HepG2 (cell line): ENCODE measurements at regions not wholly inside any gene's neighbourhood (a gene's known extent, or its start where the extent isn't known, plus 50 kb on each side); places are given as distances from the start of the nearest gene placed in this dataset.

Experiments
- ATAC-seq: fragments of 200-7000 bp; cut with Tn5 transposase; 3 replicates; pipeline ENCODE4 v1.9.1; 2020; ENCODE audit warnings: mild to moderate bottlenecking, moderate library complexity
- BruUV-seq: library from RNA; stranded (reverse); fragments of 400-500 nt; replicated peaks from 2 replicates; lab custom pipeline; 2021; lab: Mats Ljungman, UMichigan
- CTCF ChIA-PET: fragments of 300-600 bp; formaldehyde crosslinking; extraction: SDS; loops from one replicate; lab custom pipeline; 2021; ENCODE audit warnings: low total read pairs, inconsistent platforms, low intra/inter-chr PET ratio; lab: Yijun Ruan, JAX
- POLR2A ChIA-PET: fragments of 350-600 bp; sonication (Branson Sonifier 250); formaldehyde crosslinking; loops from one replicate; lab custom pipeline; 2020; ENCODE audit warnings: antibody characterized with exemption, inconsistent platforms; lab: Yijun Ruan, JAX
- DNase-seq: peaks from one replicate; pipeline ENCODE4 v3.0.0-alpha.2; 2015; ENCODE audit warnings: low spot score
- FAIRE-seq: peaks from 3 replicates; lab custom pipeline; 2011; peaks lifted over from hg19 to GRCh38; lab: Jason Lieb, UNC
- H2AFZ ChIP-seq: one replicate; pipeline ENCODE4 v1.6.1; 2011; ENCODE audit warnings: low read length, inconsistent platforms
- H3K27ac ChIP-seq: fragments of 300-600 bp; 3 replicates; pipeline ENCODE4 v1.8.0; 2011; ENCODE audit warnings: mixed run types, mild to moderate bottlenecking, mixed read lengths, low read length, inconsistent platforms; ENCODE audit not compliant: insufficient read depth; ENCODE audit errors: extremely low read length
- H3K27me3 ChIP-seq, 2 experiments: fragments of 200-600 bp in 1 of 2; 2 replicates in 1 of 2; 3 replicates in 1 of 2; pipeline versions ENCODE4 v1.6.0 to v1.8.0; 2011; ENCODE audit warnings: low read length in 2 of 2, mild to moderate bottlenecking in 2 of 2, moderate library complexity in 2 of 2, inconsistent platforms in 1 of 2; ENCODE audit not compliant: insufficient read depth in 2 of 2, control insufficient read depth in 1 of 2
- H3K36me3 ChIP-seq, 2 experiments: fragments of 200-600 bp in 1 of 2; replicated peaks in 1 of 2; 2 replicates in 1 of 2; 3 replicates in 1 of 2; pipeline versions ENCODE4 v1.5.1 to v1.8.0; 2011; ENCODE audit warnings: low read length in 2 of 2, inconsistent platforms in 1 of 2; ENCODE audit not compliant: insufficient read depth in 2 of 2, control insufficient read depth in 1 of 2
- H3K4me1 ChIP-seq: 2 replicates; pipeline ENCODE4 v1.5.1; 2012; ENCODE audit warnings: low read length, inconsistent platforms; ENCODE audit not compliant: insufficient read depth
- H3K4me2 ChIP-seq: 2 replicates; pipeline ENCODE4 v1.6.0; 2011; ENCODE audit warnings: low read depth, low read length, inconsistent platforms
- H3K4me3 ChIP-seq, 3 experiments: fragments of 200-600 bp in 1 of 3; sonication (generic), shearing (Covaris generic) in 1 of 3; replicated peaks in 1 of 3; 2 replicates each; pipeline ENCODE4 v1.5.1; 2011 to 2016; ENCODE audit warnings: low read length in 3 of 3, inconsistent platforms in 2 of 3, low read depth in 2 of 3, mild to moderate bottlenecking in 2 of 3, control low read depth in 1 of 3, mixed read lengths in 1 of 3; ENCODE audit not compliant: insufficient read depth in 1 of 3
- H3K79me2 ChIP-seq: one replicate; pipeline ENCODE4 v1.6.1; 2011; ENCODE audit warnings: low read length, inconsistent platforms; ENCODE audit not compliant: insufficient read depth
- H3K9ac ChIP-seq: 2 replicates; pipeline ENCODE4 v1.6.0; 2011; ENCODE audit warnings: mild to moderate bottlenecking, low read depth, low read length, inconsistent platforms; ENCODE audit not compliant: insufficient read depth
- H3K9me3 ChIP-seq: 2 replicates; pipeline ENCODE4 v1.5.1; 2012; ENCODE audit warnings: mild to moderate bottlenecking, low read length
- H4K20me1 ChIP-seq: 2 replicates; pipeline ENCODE4 v1.6.0; 2011; ENCODE audit warnings: inconsistent platforms, mild to moderate bottlenecking, low read length, moderate library complexity; ENCODE audit not compliant: insufficient read depth
- ATF4 ChIP-seq, 2 experiments: fragments of 450-650 bp in 1 of 2; sonication (generic) in 1 of 2; formaldehyde crosslinking; IDR thresholded peaks; 2 replicates each; pipeline versions ENCODE4 v1.5.0 to v1.8.0; 2020 to 2022; ENCODE audit warnings: mild to moderate bottlenecking in 1 of 2, missing genetic modification reagents in 1 of 2
- DNMT1 ChIP-seq: sonication (generic); formaldehyde crosslinking; IDR thresholded peaks from 2 replicates; pipeline ENCODE4 v1.5.1; 2020; ENCODE audit warnings: mild to moderate bottlenecking, missing genetic modification reagents
- HBP1 ChIP-seq: IDR thresholded peaks from 2 replicates; pipeline ENCODE4 v1.6.1; 2016; ENCODE audit warnings: low read depth, control low read depth
- HDAC6 ChIP-seq: fragments of 200-600 bp; sonication (generic); IDR thresholded peaks from 2 replicates; pipeline ENCODE4 v1.7.0; 2017; ENCODE audit warnings: mild to moderate bottlenecking, antibody characterized with exemption, low read length, low read depth
- HIVEP1 ChIP-seq: sonication (generic); formaldehyde crosslinking; IDR thresholded peaks from 2 replicates; pipeline ENCODE4 v1.4.0; 2020; ENCODE audit warnings: mild to moderate bottlenecking, missing genetic modification reagents
- HMGA1 ChIP-seq: sonication (generic); formaldehyde crosslinking; conservative IDR thresholded peaks from 2 replicates; pipeline ENCODE4 v1.4.0; 2020; ENCODE audit warnings: missing genetic modification reagents
- PBX2 ChIP-seq: IDR thresholded peaks from 2 replicates; pipeline ENCODE4 v1.6.1; 2016; ENCODE audit warnings: control low read depth
- RFX1 ChIP-seq: fragments of 450-650 bp; IDR thresholded peaks from 2 replicates; pipeline ENCODE4 v1.6.1; 2017
- RXRB ChIP-seq: IDR thresholded peaks from 2 replicates; pipeline ENCODE4 v1.6.1; 2016; ENCODE audit warnings: borderline replicate concordance, missing genetic modification reagents, missing compliant biosample characterization
- TAF1 ChIP-seq: sonication (generic); formaldehyde crosslinking; IDR thresholded peaks from 2 replicates; pipeline ENCODE4 v1.4.0; 2020; ENCODE audit warnings: missing genetic modification reagents
- TBX3 ChIP-seq: fragments of 450-650 bp; IDR thresholded peaks from 2 replicates; pipeline ENCODE4 v1.6.1; 2017; ENCODE audit warnings: antibody characterized with exemption, mild to moderate bottlenecking, inconsistent platforms, borderline replicate concordance
- TOE1 ChIP-seq: sonication (generic); formaldehyde crosslinking; IDR thresholded peaks from 2 replicates; pipeline ENCODE4 v1.4.0; 2020; ENCODE audit warnings: mild to moderate bottlenecking, missing genetic modification reagents
- XBP1 ChIP-seq: sonication (generic); formaldehyde crosslinking; IDR thresholded peaks from 2 replicates; pipeline ENCODE4 v1.5.0; 2020; ENCODE audit warnings: missing genetic modification reagents
- ZFP37 ChIP-seq: sonication (generic); formaldehyde crosslinking; IDR thresholded peaks from 2 replicates; pipeline ENCODE4 v1.4.0; 2020; ENCODE audit warnings: missing genetic modification reagents, borderline replicate concordance
- ZNF225 ChIP-seq: sonication (generic); formaldehyde crosslinking; IDR thresholded peaks from 2 replicates; pipeline ENCODE4 v1.4.0; 2020; ENCODE audit warnings: mild to moderate bottlenecking, missing genetic modification reagents
- ZNF264 ChIP-seq: sonication (generic); formaldehyde crosslinking; IDR thresholded peaks from 2 replicates; pipeline ENCODE4 v1.4.0; 2020; ENCODE audit warnings: missing genetic modification reagents
- ZNF274 ChIP-seq: sonication (generic); formaldehyde crosslinking; IDR thresholded peaks from 2 replicates; pipeline ENCODE4 v1.5.1; 2020; ENCODE audit warnings: mild to moderate bottlenecking, missing genetic modification reagents
- ZNF619 ChIP-seq: sonication (generic); formaldehyde crosslinking; IDR thresholded peaks from 2 replicates; pipeline ENCODE4 v1.4.0; 2020; ENCODE audit warnings: mild to moderate bottlenecking, missing genetic modification reagents
- ZNF629 ChIP-seq: sonication (generic); formaldehyde crosslinking; conservative IDR thresholded peaks from 2 replicates; pipeline ENCODE4 v1.5.0; 2020; ENCODE audit warnings: missing genetic modification reagents
- ZNF850 ChIP-seq: sonication (generic); formaldehyde crosslinking; conservative IDR thresholded peaks from 2 replicates; pipeline ENCODE4 v1.9.0; 2021; ENCODE audit warnings: mild to moderate bottlenecking, missing genetic modification reagents
- WGBS: methylation state at CpG from one replicate; pipeline ENCODE4 v1.1.6; 2017; ENCODE audit warnings: low lambda C conversion rate; 5-methylcytosine and 5-hydroxymethylcytosine counted together
- in situ Hi-C: cut with HindIII; loops from 2 replicates; pipeline ENCODE4 v1.10.0; 2017; ENCODE audit warnings: low pct_unique_long_range_greater_than_20kb; ENCODE audit not compliant: extremely low pct_ligation_motif_present
- intact Hi-C: fragments of 100-400 bp; cut with micrococcal nuclease; formaldehyde crosslinking; loops from one replicate; pipeline ENCODE4 v1.10.0; 2022; ENCODE audit not compliant: unreplicated experiment

GRCh38 chr3:113064183-113064582 lies 73.4 kb downstream of the GTPBP8 start:
- no peak overlapping the region for H3K9ac ChIP-seq
- intact Hi-C loops: no loop called here
- BruUV-seq: no TSS peak
- ChIA-PET CTCF (no interaction called here), POLR2A (no interaction called here)
- no peaks in the 10 kb centered on the region for H3K9me3 ChIP-seq
- DNase-seq (no peak), ATAC-seq (no peak), FAIRE-seq (no peak)
- no peaks in the 10 kb centered on the region; a peak in 1 of 5 replicates for H3K27me3 ChIP-seq
- no peaks in the 10 kb centered on the region for H3K79me2 ChIP-seq
- H4K20me1 ChIP-seq: no peaks in the 10 kb centered on the region
- in situ Hi-C loops: no loop called here
- no peak overlapping the region for H3K4me2 ChIP-seq
- no peaks in the 10 kb centered on the region for H3K4me1 ChIP-seq
- H3K36me3 ChIP-seq: no peaks in the 10 kb centered on the region
- TF ChIP-seq DNMT1 (CRISPR knock-in tag) (no peak), RXRB (CRISPR knock-in tag) (no peak), HDAC6 (no peak), PBX2 (CRISPR knock-in tag) (no peak), TBX3 (no peak), TOE1 (CRISPR knock-in tag) (no peak), ZNF274 (no peak), HIVEP1 (CRISPR knock-in tag) (no peak), RFX1 (no peak), ZNF629 (CRISPR knock-in tag) (no peak)
- H3K4me3 ChIP-seq: no peak overlapping the region
- 44% methylated on average over 1 of the region's 1 CpG for WGBS
- no peak overlapping the region for H2AFZ ChIP-seq
- no peak overlapping the region for H3K27ac ChIP-seq

GRCh38 chr3:113065336-113065735 lies 74.6 kb downstream of the GTPBP8 start:
- POLR2A ChIA-PET: no interaction called here
- TF ChIP-seq ZNF619 (CRISPR knock-in tag) (no peak), ZNF264 (CRISPR knock-in tag) (no peak), ZNF225 (CRISPR knock-in tag) (no peak), ATF4 (CRISPR knock-in tag; IDR thresholded peaks at IDR 0.05) (no peak), XBP1 (CRISPR knock-in tag) (no peak), ZNF850 (CRISPR knock-in tag) (no peak), ZFP37 (CRISPR knock-in tag) (no peak), HBP1 (no peak), TAF1 (CRISPR knock-in tag) (no peak), HMGA1 (CRISPR knock-in tag) (no peak)

More at GRCh38 chr3:113065336-113065735, 74.6 kb downstream of the GTPBP8 start:
- CTCF ChIA-PET: no interaction called here
- DNase-seq: no peak
- ATAC-seq: no peak
- 71% methylated on average over 3 of the region's 3 CpGs for WGBS
- no peak overlapping the region for H3K4me3 ChIP-seq
- in situ Hi-C loops (no loop called here), intact Hi-C loops (no loop called here)
- no peaks in the 10 kb centered on the region for H3K36me3 ChIP-seq
- no peaks in the 10 kb centered on the region; a peak in 1 of 5 replicates for H3K27me3 ChIP-seq
- H4K20me1 ChIP-seq: no peaks in the 10 kb centered on the region
- H2AFZ ChIP-seq: no peak overlapping the region
- no peaks in the 10 kb centered on the region for H3K79me2 ChIP-seq
- H3K9ac ChIP-seq: no peak overlapping the region
- H3K4me2 ChIP-seq: no peak overlapping the region
- no peak for FAIRE-seq
- no TSS peak for BruUV-seq
- no peaks in the 10 kb centered on the region for H3K9me3 ChIP-seq
- H3K27ac ChIP-seq: no peak overlapping the region
- no peaks in the 10 kb centered on the region for H3K4me1 ChIP-seq
